ENCODE measurements at regions not wholly inside any gene's neighbourhood (a gene's known extent, or its start where the extent isn't known, plus 50 kb on each side); places are given as distances from the start of the nearest gene placed in this dataset.

- Histone ChIP-seq H3K27me3 (no peaks in the 10 kb centered on the region), H3K4me1 (no peaks in the 10 kb centered on the region), H3K27ac (no peak overlapping the region), H3K9me3 (no peaks in the 10 kb centered on the region), H3K4me3 (no peak overlapping the region), H3K36me3 (no peaks in the 10 kb centered on the region)
- DNase-seq: no peak
- 44 to 77% methylated on average over 2 of the region's 2 CpGs for WGBS, 2 donors
- TF ChIP-seq CTCF (IDR thresholded peaks at IDR 0.05) (no peak), POLR2A (IDR thresholded peaks at IDR 0.05) (no peak)
- intact Hi-C loops (cut with DNase I): no loop called here
Measured at GRCh38 chr7:85711894-85712293, 525.0 kb upstream of the SEMA3D start.

- Histone ChIP-seq H3K9me3 (no peaks in the 10 kb centered on the region), H3K4me1 (no peaks in the 10 kb centered on the region), H3K36me3 (no peaks in the 10 kb centered on the region), H3K4me3 (no peak overlapping the region), H3K27ac (no peak overlapping the region), H3K27me3 (no peaks in the 10 kb centered on the region)
- DNase-seq: no peak
- WGBS, 2 donors: 81 to 88% methylated on average over 2 of the region's 2 CpGs
- no peak for TF ChIP-seq CTCF (IDR thresholded peaks at IDR 0.05)
- TF ChIP-seq POLR2A (IDR thresholded peaks at IDR 0.05): no peak
- intact Hi-C loops (cut with DNase I): no loop called here
Measured at GRCh38 chr7:85710960-85711359, 524.1 kb upstream of the SEMA3D start.

- intact Hi-C loops (cut with DNase I): no loop called here
- 63 to 92% methylated on average over 1 of the region's 1 CpG for WGBS, 2 donors
- no peak for DNase-seq
- no peaks in the 10 kb centered on the region for H3K9me3 ChIP-seq
- H3K36me3 ChIP-seq: no peaks in the 10 kb centered on the region
- H3K27me3 ChIP-seq: no peaks in the 10 kb centered on the region
- H3K27ac ChIP-seq: no peak overlapping the region
- no peak overlapping the region for H3K4me3 ChIP-seq
- no peak for TF ChIP-seq CTCF (IDR thresholded peaks at IDR 0.05)
- no peak for TF ChIP-seq POLR2A (IDR thresholded peaks at IDR 0.05)
- H3K4me1 ChIP-seq: no peaks in the 10 kb centered on the region
Measured at GRCh38 chr7:85708221-85708620, 521.4 kb upstream of the SEMA3D start.

- Histone ChIP-seq H3K4me1 (no peaks in the 10 kb centered on the region), H3K27me3 (no peaks in the 10 kb centered on the region), H3K4me3 (no peak overlapping the region), H3K9me3 (no peaks in the 10 kb centered on the region), H3K27ac (no peak overlapping the region), H3K36me3 (no peaks in the 10 kb centered on the region)
- intact Hi-C loops (cut with DNase I): no loop called here
- DNase-seq: no peak
- WGBS, 2 donors: 76 to 87% methylated on average over 2 of the region's 2 CpGs
- TF ChIP-seq POLR2A (IDR thresholded peaks at IDR 0.05) (no peak), CTCF (IDR thresholded peaks at IDR 0.05) (no peak)
Measured at GRCh38 chr7:85705076-85705475, 518.2 kb upstream of the SEMA3D start.

GRCh38 chr7:85703251-85704010 lies 516.6 kb upstream of the SEMA3D start:
- Histone ChIP-seq H3K27me3 (no peaks in the 10 kb centered on the region), H3K9me3 (no peaks in the 10 kb centered on the region), H3K4me1 (no peaks in the 10 kb centered on the region), H3K36me3 (no peaks in the 10 kb centered on the region), H3K27ac (no peak overlapping the region), H3K4me3 (no peak overlapping the region)
- intact Hi-C loops (cut with DNase I): no loop called here
- 53 to 73% methylated on average over 2 of the region's 2 CpGs for WGBS, 2 donors
- no peak for TF ChIP-seq CTCF (IDR thresholded peaks at IDR 0.05)
- TF ChIP-seq POLR2A (IDR thresholded peaks at IDR 0.05): no peak
- no peak for DNase-seq

Measured in esophagus squamous epithelium (tissue), 5 donors.